CD4-positive, alpha-beta T cell (primary cell): ENCODE measurements at regions not wholly inside any gene's neighbourhood (a gene's known extent, or its start where the extent isn't known, plus 50 kb on each side); places are given as distances from the start of the nearest gene placed in this dataset.

ENCODE experiments used
- ATAC-seq: fragments of 200-7000 bp; cut with Tn5 transposase; one replicate; pipeline ENCODE4 v1.10.0; 2022; ENCODE audit warnings: mild to moderate bottlenecking; ENCODE audit not compliant: poor library complexity
- CTCF ChIA-PET: fragments of 350-600 bp; sonication (Branson Sonifier 250); formaldehyde crosslinking; loops from one replicate; lab custom pipeline; 2021; ENCODE audit warnings: antibody characterized with exemption, inconsistent platforms; lab: Charles Lee
- POLR2A ChIA-PET: fragments of 350-600 bp; sonication (Branson Sonifier 250); formaldehyde crosslinking; loops from one replicate; lab custom pipeline; 2021; ENCODE audit warnings: antibody characterized with exemption, inconsistent platforms; lab: Charles Lee
- DNase-seq, 14 experiments: peaks; one replicate each; pipeline ENCODE4 v3.0.0-alpha.2; 2013 to 2020; ENCODE audit warnings: mixed read lengths in 2 of 14
- H3K27ac ChIP-seq, 2 donors: one replicate each; pipeline versions ENCODE4 v1.5.1 to v1.7.0; 2013; ENCODE audit warnings: low read length in 2 of 2, low read depth in 1 of 2, mild to moderate bottlenecking in 1 of 2
- H3K27me3 ChIP-seq, 2 experiments: 1 replicate in 1 of 2; 2 replicates in 1 of 2; pipeline versions ENCODE4 v1.6.1 to v1.7.0; 2013; ENCODE audit warnings: low read length in 2 of 2, control low read depth in 1 of 2, mild to moderate bottlenecking in 1 of 2, moderate library complexity in 1 of 2; ENCODE audit not compliant: insufficient read depth in 2 of 2, control insufficient read depth in 1 of 2
- H3K36me3 ChIP-seq: one replicate; pipeline ENCODE4 v1.6.1; 2013; ENCODE audit warnings: low read length, control low read depth; ENCODE audit not compliant: insufficient read depth
- H3K4me1 ChIP-seq: one replicate; pipeline ENCODE4 v1.6.1; 2013; ENCODE audit warnings: low read length, control low read depth; ENCODE audit not compliant: insufficient read depth
- H3K4me3 ChIP-seq: one replicate; pipeline ENCODE4 v1.5.1; 2013; ENCODE audit warnings: mild to moderate bottlenecking, low read length, moderate library complexity
- H3K9me3 ChIP-seq, 2 experiments: 1 replicate in 1 of 2; 2 replicates in 1 of 2; pipeline versions ENCODE4 v1.6.1 to v1.7.0; 2013; ENCODE audit warnings: low read length in 2 of 2, mild to moderate bottlenecking in 2 of 2, control low read depth in 1 of 2, moderate library complexity in 1 of 2; ENCODE audit not compliant: control insufficient read depth in 1 of 2, insufficient read depth in 1 of 2
- H3K27ac Mint-ChIP-seq: one replicate; pipeline ENCODE4 v1.8.0; 2020; ENCODE audit warnings: mixed read lengths
- H3K27me3 Mint-ChIP-seq: one replicate; pipeline ENCODE4 v1.8.0; 2021; ENCODE audit warnings: mixed read lengths
- H3K36me3 Mint-ChIP-seq: one replicate; pipeline ENCODE4 v1.8.0; 2021; ENCODE audit warnings: low read depth, mixed read lengths
- H3K4me1 Mint-ChIP-seq: one replicate; pipeline ENCODE4 v1.8.0; 2021; ENCODE audit warnings: low read depth, mixed read lengths
- H3K4me3 Mint-ChIP-seq: one replicate; pipeline ENCODE4 v1.8.0; 2020; ENCODE audit warnings: mild to moderate bottlenecking, mixed read lengths
- H3K9me3 Mint-ChIP-seq: one replicate; pipeline ENCODE4 v1.8.0; 2020; ENCODE audit warnings: mixed read lengths
- intact Hi-C, 2 experiments: fragments of 100-400 bp; cut with DNase I in 1 of 2; cut with micrococcal nuclease in 1 of 2; formaldehyde crosslinking; loops; one replicate each; pipeline versions ENCODE4 v1.15.1 to v1.9.0; 2023 to 2025; cut with DNase I, micrococcal nuclease
- TF ChIP-seq, protein P1 (sequence below): fragments of 200-600 bp; IDR thresholded peaks from one replicate; pipeline ENCODE4 v1.8.0; 2022; ENCODE audit warnings: antibody characterized with exemption, mild to moderate bottlenecking

DNA sequence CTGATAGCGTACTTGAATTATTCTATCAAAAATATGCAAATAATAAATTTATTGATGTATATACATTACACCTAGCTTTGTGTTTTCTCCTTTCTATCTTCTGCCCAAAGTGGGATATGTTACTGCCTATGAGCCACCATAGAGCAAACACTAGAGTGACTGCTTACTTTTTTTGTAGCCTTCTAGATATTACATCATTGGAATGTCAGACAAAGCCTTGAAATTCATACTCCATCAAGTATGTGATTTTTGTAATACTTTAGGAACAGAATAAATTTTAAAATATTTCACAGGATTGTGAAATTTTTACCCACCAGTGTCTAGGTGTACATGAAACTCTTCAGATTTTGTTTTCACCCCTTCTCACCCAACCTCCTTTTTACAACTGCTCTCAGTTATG, 787.6 kb downstream of the USP25 start:
- no peak overlapping the region for H3K27ac Mint-ChIP-seq
- H3K27ac ChIP-seq: no peak overlapping the region
- no peaks in the 10 kb centered on the region for H3K9me3 Mint-ChIP-seq
- no peaks in the 10 kb centered on the region for H3K4me1 Mint-ChIP-seq
- no peak overlapping the region for H3K4me3 ChIP-seq
- ChIA-PET POLR2A (no interaction called here), CTCF (no interaction called here)
- no peak for DNase-seq
- no peaks in the 10 kb centered on the region for H3K36me3 Mint-ChIP-seq
- H3K9me3 ChIP-seq: no peaks in the 10 kb centered on the region
- ATAC-seq: no peak
- H3K4me3 Mint-ChIP-seq: no peak overlapping the region
- TF ChIP-seq, protein P1, sequence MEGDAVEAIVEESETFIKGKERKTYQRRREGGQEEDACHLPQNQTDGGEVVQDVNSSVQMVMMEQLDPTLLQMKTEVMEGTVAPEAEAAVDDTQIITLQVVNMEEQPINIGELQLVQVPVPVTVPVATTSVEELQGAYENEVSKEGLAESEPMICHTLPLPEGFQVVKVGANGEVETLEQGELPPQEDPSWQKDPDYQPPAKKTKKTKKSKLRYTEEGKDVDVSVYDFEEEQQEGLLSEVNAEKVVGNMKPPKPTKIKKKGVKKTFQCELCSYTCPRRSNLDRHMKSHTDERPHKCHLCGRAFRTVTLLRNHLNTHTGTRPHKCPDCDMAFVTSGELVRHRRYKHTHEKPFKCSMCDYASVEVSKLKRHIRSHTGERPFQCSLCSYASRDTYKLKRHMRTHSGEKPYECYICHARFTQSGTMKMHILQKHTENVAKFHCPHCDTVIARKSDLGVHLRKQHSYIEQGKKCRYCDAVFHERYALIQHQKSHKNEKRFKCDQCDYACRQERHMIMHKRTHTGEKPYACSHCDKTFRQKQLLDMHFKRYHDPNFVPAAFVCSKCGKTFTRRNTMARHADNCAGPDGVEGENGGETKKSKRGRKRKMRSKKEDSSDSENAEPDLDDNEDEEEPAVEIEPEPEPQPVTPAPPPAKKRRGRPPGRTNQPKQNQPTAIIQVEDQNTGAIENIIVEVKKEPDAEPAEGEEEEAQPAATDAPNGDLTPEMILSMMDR: no peak
- H3K27me3 ChIP-seq: no peaks in the 10 kb centered on the region
- no peaks in the 10 kb centered on the region for H3K4me1 ChIP-seq
- H3K27me3 Mint-ChIP-seq: no peaks in the 10 kb centered on the region
- H3K36me3 ChIP-seq: no peaks in the 10 kb centered on the region
- intact Hi-C loops: no loop called here

GRCh38 chr21:16519036-16519435, 789.3 kb downstream of the USP25 start:
- peaks cover 3% of the 10 kb centered on the region for H3K9me3 Mint-ChIP-seq
- H3K27me3 Mint-ChIP-seq: no peaks in the 10 kb centered on the region
- CTCF ChIA-PET: no interaction called here
- H3K4me3 Mint-ChIP-seq: no peak overlapping the region
- H3K4me3 ChIP-seq: no peak overlapping the region
- H3K27ac Mint-ChIP-seq: no peak overlapping the region
- no peaks in the 10 kb centered on the region for H3K4me1 ChIP-seq
- H3K9me3 ChIP-seq: no peaks in the 10 kb centered on the region
- no peaks in the 10 kb centered on the region for H3K36me3 Mint-ChIP-seq
- POLR2A ChIA-PET: no interaction called here
- intact Hi-C loops: no loop called here
- no peaks in the 10 kb centered on the region for H3K4me1 Mint-ChIP-seq
- DNase-seq (no peak), ATAC-seq (no peak)
- H3K27ac ChIP-seq: no peak overlapping the region
- TF ChIP-seq, protein P1: no peak
- no peaks in the 10 kb centered on the region for H3K27me3 ChIP-seq
- no peaks in the 10 kb centered on the region for H3K36me3 ChIP-seq

DNA sequence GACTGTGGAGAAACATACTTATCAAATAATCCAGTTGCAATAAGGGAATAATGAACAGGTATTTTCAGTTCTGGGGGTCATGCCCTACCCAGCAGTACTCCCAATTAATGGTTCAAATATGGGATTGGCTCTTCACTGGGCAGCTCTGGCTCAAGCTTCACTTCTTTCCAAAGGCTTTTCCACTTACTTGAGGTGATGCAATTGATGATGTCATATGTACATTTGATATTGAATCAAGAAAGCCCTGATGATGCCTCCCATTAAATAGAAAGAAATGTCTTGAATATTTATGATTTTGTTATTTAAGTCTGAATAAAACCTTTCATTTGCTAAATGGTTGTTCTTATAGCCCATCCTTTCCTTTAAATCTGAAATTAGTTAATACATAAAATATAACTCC, 789.9 kb downstream of the USP25 start:
- H3K36me3 ChIP-seq: no peaks in the 10 kb centered on the region
- DNase-seq (no peak), ATAC-seq (no peak)
- H3K4me3 ChIP-seq: no peak overlapping the region
- Mint-ChIP-seq H3K27ac (no peak overlapping the region), H3K36me3 (no peaks in the 10 kb centered on the region), H3K27me3 (no peaks in the 10 kb centered on the region), H3K4me3 (no peak overlapping the region), H3K9me3 (peaks cover 3% of the 10 kb centered on the region), H3K4me1 (no peaks in the 10 kb centered on the region)
- H3K9me3 ChIP-seq: no peaks in the 10 kb centered on the region
- intact Hi-C loops: no loop called here
- ChIA-PET POLR2A (no interaction called here), CTCF (no interaction called here)
- H3K27ac ChIP-seq: no peak overlapping the region
- no peaks in the 10 kb centered on the region for H3K27me3 ChIP-seq
- H3K4me1 ChIP-seq: no peaks in the 10 kb centered on the region
- TF ChIP-seq, protein P1: no peak
